GM18951 (cell line): ENCODE measurements at regions not wholly inside any gene's neighbourhood (a gene's known extent, or its start where the extent isn't known, plus 50 kb on each side); places are given as distances from the start of the nearest gene placed in this dataset.

Experiments used
- POLR2A ChIP-seq: IDR thresholded peaks from 4 replicates; pipeline ENCODE4 v1.6.1; 2011; ENCODE audit warnings: mild to moderate bottlenecking; ENCODE audit not compliant: insufficient read length, insufficient read depth; ENCODE audit errors: extremely low read depth
- in situ Hi-C: fragments of 300-500 bp; cut with MboI; formaldehyde crosslinking; loops from one replicate; pipeline ENCODE4 v1.12.0; 2022; ENCODE audit warnings: low sequenced_read_pairs, mixed read lengths, inconsistent platforms; ENCODE audit not compliant: unreplicated experiment

- no peak for TF ChIP-seq POLR2A
- in situ Hi-C loops: no loop called here
Measured at GRCh38 chr11:95459291-95460042, 228.5 kb upstream of the SESN3 start.

GRCh38 chr11:95456714-95457491, 225.9 kb upstream of the SESN3 start:
- in situ Hi-C loops: no loop called here
- TF ChIP-seq POLR2A: no peak

- in situ Hi-C loops: no loop called here
Measured at GRCh38 chr11:95455228-95455970, 224.4 kb upstream of the SESN3 start.

GRCh38 chr11:95453616-95454171, 222.7 kb upstream of the SESN3 start:
- in situ Hi-C loops: no loop called here
- no peak for TF ChIP-seq POLR2A

More at GRCh38 chr11:95455228-95455970, 224.4 kb upstream of the SESN3 start:
- no peak for TF ChIP-seq POLR2A

- no peak for TF ChIP-seq POLR2A
- in situ Hi-C loops: no loop called here
Measured at GRCh38 chr11:95451682-95452081, 220.7 kb upstream of the SESN3 start.

- TF ChIP-seq POLR2A: no peak
- in situ Hi-C loops: no loop called here
Measured at GRCh38 chr11:95451261-95451660, 220.3 kb upstream of the SESN3 start.

- no peak for TF ChIP-seq POLR2A
- in situ Hi-C loops: no loop called here
Measured at GRCh38 chr11:95450547-95451123, 219.6 kb upstream of the SESN3 start.

GRCh38 chr11:95445746-95446333, 214.8 kb upstream of the SESN3 start:
- no peak for TF ChIP-seq POLR2A
- in situ Hi-C loops: no loop called here

GRCh38 chr11:95444309-95445241, 213.6 kb upstream of the SESN3 start:
- no peak for TF ChIP-seq POLR2A
- in situ Hi-C loops: no loop called here

GRCh38 chr11:95443386-95443785, 212.4 kb upstream of the SESN3 start:
- TF ChIP-seq POLR2A: no peak
- in situ Hi-C loops: no loop called here

GRCh38 chr11:95442531-95443050, 211.6 kb upstream of the SESN3 start:
- in situ Hi-C loops: no loop called here
- TF ChIP-seq POLR2A: no peak
